ENCODE measurements at regions not wholly inside any gene's neighbourhood (a gene's known extent, or its start where the extent isn't known, plus 50 kb on each side); places are given as distances from the start of the nearest gene placed in this dataset.

GRCh38 chr2:455015-455705 is 167.3 kb upstream of the ALKAL2 start:
- POLR2A ChIA-PET = no interaction called here
- DNase-seq (ENCODE audit: extremely low spot score) = no peak
- CTCF ChIA-PET = no interaction called here
- TF ChIP-seq CTCF (IDR thresholded peaks at IDR 0.05; ENCODE audit: control extremely low read depth, extremely low read depth, low read depth, missing control alignments) = no peak

GRCh38 chr2:453132-453531 is 165.2 kb upstream of the ALKAL2 start:
- TF ChIP-seq CTCF (IDR thresholded peaks at IDR 0.05; ENCODE audit: control extremely low read depth, extremely low read depth, low read depth, missing control alignments) = no peak
- ChIA-PET POLR2A (no interaction called here), CTCF (no interaction called here)

GRCh38 chr2:451495-451894 is 163.6 kb upstream of the ALKAL2 start:
- ChIA-PET CTCF (no interaction called here), POLR2A (no interaction called here)
- DNase-seq (ENCODE audit: extremely low spot score) = no peak
- no peak for TF ChIP-seq CTCF (IDR thresholded peaks at IDR 0.05; ENCODE audit: control extremely low read depth, extremely low read depth, low read depth, missing control alignments)

More at GRCh38 chr2:453132-453531, 165.2 kb upstream of the ALKAL2 start:
- no peak for DNase-seq (ENCODE audit: extremely low spot score)

GRCh38 chr2:449246-450067 is 161.6 kb upstream of the ALKAL2 start:
- CTCF ChIA-PET = no interaction called here
- POLR2A ChIA-PET = no interaction called here
- no peak for DNase-seq (ENCODE audit: extremely low spot score)
- TF ChIP-seq CTCF (IDR thresholded peaks at IDR 0.05; ENCODE audit: control extremely low read depth, extremely low read depth, low read depth, missing control alignments) = no peak

- CTCF ChIA-PET = no interaction called here
- POLR2A ChIA-PET = no interaction called here
- TF ChIP-seq CTCF (IDR thresholded peaks at IDR 0.05; ENCODE audit: control extremely low read depth, extremely low read depth, low read depth, missing control alignments) = no peak
- DNase-seq (ENCODE audit: extremely low spot score) = no peak
Measured at GRCh38 chr2:447902-448665, 160.2 kb upstream of the ALKAL2 start.

GRCh38 chr2:446963-447530 is 159.2 kb upstream of the ALKAL2 start:
- ChIA-PET CTCF (no interaction called here), POLR2A (no interaction called here)
- TF ChIP-seq CTCF (IDR thresholded peaks at IDR 0.05; ENCODE audit: control extremely low read depth, extremely low read depth, low read depth, missing control alignments) = no peak
- DNase-seq (ENCODE audit: extremely low spot score) = no peak
